Muscle of back (tissue), 3 donors: ENCODE measurements at regions not wholly inside any gene's neighbourhood (a gene's known extent, or its start where the extent isn't known, plus 50 kb on each side); places are given as distances from the start of the nearest gene placed in this dataset.

Experiments used
- DNase-seq, 3 donors: peaks; one replicate each; pipeline versions ENCODE4 v3.0.0 to v3.0.0-alpha.2; 2013

DNA sequence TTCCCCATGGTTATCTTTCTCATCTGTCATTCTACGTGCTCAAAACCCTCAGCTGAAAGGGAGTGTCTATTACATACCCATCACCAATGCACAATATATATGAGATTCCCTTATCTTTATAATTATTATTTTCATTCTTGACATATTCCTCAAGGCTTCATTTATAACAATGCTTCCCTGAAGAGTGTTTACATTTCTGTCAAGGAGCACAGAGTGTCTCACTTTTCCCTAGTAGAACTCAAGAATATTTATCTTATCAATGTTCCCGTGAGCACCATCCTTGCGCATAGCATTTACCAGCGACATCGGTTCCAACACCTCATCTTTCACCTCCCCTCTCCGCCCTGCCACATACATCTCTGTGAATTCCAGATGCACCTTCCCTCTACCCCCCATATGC lies 250.6 kb downstream of the PLA2G4A start:
- DNase-seq = no peak

DNA sequence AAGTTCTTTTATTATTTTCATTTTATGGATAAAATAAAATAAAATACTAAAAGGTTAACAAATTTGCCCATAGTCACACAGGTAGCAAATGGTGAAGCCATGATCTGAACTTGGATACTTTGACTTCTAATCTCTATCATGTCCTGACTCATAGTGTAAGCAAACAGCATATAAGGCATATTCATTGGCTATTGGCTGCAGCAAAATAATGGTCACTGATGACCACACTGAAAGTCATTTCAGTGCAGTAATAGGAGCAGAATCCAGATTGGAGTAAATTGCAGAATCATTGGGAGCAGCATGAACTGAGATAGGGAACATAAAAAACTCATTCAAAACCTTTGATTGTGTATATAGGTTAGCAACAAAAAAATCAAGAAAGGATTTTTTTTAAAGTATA lies 262.9 kb downstream of the PLA2G4A start:
- DNase-seq = no peak

DNA sequence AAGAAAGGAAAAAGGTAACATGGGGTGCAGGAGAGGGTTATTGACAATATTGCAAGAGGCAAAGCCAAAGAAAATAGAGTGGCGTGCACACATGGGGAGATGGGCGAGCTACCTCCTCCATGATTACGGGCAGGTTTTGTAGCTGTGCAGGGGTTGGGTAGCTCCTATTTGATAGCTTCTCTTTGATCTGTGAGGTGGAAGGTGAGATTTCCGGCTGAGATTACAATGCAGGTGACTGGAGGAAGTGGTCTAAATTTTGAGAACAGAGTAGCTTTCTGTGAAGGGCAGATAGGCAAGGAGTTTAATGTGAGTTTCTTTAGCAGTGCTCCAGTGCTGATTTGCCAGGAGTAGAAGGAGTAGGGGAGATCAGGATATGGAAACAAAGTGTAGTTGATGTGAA lies 263.4 kb downstream of the PLA2G4A start:
- no peak for DNase-seq

DNA sequence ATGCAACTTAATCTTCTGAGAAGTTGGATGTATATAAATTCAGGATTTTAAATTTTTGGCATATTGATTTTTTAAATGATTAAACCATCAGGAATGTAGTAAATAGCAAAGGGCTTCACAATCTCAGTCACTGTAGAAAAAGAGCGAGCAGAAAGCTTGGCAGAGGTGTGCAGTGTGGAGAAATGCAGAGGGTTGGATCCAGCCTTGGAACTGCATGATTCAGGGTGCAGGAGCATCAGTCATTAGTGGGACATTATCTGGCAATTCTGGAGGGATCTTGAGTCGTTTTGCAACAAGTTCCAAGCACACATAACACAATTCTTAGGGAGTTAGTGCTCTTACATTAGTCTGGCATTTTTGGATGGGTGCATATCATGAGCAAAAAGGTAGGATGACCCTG lies 267.9 kb downstream of the PLA2G4A start:
- DNase-seq = no peak

DNA sequence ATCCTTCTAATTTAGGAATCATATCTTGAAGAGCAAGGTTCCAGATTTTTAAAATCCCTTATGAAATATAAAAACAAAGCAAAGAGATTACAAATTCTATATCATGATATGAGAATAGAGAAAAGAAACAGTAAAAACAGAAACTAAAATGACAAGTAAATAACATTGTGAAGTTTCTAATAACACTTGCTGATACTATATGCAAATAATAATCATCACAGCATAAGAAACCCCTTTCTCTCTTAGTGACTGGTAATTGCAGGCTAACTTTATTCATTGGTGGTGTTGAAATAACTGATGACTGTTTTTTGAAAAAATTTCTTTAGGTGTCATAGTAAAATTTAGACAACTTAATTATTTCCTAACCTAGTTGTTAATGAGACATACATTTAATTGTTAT lies 281.6 kb downstream of the PLA2G4A start:
- no peak for DNase-seq

DNA sequence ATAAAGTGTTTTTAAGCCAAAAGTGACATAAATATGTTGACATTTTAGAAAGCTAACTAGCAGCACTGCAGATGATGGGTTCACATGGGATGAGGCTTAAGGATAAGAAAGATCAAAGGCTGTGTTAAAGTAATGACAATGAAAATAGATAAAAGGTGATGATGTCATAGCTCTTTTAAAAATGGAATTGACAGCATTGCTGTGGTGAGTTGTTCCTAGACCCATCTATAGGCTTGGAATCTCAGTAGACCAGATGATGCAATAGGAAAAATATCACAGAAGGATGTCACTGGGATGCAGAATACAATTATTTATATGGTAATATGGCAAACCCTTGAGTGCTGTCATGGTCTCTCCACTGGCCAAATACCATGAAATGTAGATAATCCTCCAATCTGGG lies 286.0 kb downstream of the PLA2G4A start:
- no peak for DNase-seq

DNA sequence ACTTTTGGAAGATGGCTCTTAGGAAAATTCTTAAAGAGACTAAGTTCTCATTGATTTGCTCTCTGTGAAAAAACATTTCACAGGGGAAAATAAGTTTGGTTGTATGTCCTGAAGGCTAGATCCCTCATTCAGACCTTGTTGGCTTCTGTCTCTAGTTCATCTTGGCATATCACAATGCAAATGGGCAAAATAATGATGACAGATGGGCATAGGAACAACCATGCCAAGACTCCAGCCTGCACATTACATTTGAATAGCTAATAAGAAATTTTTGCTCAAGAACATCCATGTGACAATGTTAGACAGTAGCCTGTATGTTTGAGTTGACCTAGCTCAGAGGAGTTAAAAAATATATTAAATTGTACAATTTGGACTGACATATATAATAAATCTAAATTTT lies 292.9 kb downstream of the PLA2G4A start:
- DNase-seq = no peak

DNA sequence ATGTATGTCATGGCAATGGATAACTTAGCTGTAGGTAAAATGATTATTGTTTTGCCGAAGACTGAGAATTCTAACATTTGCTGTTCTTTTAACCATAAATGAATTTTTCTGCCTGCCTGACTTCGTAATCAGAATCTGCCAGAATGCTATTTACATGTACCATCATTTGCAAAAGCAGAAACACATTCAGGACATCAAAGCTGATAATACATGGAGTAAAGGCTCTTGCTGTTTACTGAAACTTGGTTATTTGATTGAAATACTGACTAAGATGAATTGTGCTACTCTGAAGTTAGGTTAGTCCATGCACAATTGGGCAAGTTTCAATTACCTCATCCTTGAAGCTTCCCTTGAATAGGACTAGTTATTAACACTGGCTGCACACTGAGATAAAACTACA lies 293.8 kb downstream of the PLA2G4A start:
- no peak for DNase-seq

DNA sequence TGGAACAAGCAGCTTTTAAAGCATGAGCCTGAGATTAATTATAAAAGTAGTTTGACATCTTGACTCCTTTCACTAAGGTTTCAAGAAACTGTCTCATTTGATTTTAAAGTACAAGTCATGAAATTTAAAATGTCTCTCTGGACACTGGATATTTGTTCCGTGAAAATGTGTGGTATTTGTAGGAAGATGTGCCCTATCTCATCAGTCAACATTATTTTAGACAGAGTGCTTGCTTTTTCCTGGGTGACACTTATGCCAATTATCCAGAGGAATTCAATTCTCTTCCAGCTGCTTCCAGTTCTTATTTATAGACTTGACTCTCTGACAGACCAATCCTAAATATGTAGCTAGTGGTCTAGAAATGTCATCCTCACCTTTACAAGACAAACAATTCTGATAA lies 300.4 kb downstream of the PLA2G4A start:
- no peak for DNase-seq

DNA sequence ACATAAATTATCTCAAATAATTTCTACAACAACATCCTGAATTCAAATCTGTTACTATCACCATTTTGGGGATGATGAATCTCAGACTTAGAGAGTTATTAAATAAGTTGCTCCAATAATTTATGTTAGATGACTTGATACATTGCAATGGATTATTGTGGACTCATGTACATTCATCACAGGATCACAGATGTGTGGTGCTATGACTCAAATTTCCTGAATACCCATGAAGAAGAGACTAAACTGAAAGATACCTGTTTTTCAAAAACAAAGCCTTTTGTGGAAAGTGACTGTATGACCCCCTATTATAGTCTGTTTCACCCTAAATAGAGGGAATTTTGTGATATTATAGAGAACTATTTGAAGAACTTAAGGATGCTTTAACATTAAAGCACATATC lies 315.0 kb downstream of the PLA2G4A start:
- DNase-seq = no peak

DNA sequence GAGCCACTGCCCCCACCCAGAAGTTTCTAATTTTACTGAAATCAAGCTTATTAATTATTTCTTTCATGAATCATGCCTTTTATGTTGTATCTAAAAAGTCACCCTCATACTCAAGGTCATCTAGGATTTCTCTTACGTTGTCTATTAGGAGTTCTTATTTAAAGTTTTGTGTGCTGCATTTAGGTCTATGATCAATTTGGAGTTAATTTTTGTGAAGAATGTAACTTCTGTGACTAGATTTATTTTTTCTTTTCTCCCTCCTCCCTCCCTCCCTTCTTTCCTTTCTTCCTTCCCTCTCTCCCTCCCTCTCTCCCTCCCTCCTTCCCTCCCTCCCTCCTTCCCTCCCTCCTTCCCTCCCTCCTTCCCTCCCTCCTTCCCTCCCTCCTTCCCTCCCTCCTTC lies 317.6 kb downstream of the PLA2G4A start:
- DNase-seq = no peak

DNA sequence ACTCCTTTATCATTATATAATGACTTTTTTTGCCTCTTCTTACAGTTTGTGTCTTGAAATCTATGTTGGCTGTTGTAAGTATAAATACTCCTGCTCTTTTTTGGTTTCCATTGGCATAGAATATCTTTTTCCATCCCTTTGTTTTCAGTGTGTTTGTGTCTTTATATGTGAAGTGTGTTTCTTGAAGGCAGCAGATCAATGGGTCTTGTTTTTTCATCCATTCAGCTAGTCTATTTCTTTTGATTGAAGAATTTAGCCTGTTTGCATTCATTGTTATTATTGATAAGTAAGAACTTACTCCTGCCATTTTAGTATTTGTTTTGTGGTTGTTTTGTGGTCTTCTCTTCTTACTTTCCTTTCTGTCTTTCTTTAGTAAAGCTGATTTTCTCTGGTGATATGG lies 322.8 kb downstream of the PLA2G4A start:
- DNase-seq = no peak

DNA sequence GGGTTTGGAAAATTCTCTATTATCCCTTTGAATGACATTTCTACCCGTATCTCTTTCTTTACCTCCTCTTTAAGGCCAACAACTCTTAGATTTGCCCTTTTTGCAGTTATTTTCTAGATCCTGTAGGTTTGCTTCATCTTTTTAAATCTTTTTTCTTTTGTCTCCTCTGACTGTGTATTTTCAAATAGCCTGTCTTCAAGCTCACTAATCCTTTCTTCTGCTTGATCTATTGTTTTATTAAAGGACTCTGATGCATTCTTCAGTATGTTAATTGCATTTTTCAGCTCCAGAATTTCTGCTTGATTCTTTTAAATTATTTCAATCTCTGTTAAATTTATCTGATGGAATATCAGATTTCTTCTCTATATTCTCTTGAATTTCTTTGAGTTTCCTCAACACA lies 324.3 kb downstream of the PLA2G4A start:
- DNase-seq = no peak

DNA sequence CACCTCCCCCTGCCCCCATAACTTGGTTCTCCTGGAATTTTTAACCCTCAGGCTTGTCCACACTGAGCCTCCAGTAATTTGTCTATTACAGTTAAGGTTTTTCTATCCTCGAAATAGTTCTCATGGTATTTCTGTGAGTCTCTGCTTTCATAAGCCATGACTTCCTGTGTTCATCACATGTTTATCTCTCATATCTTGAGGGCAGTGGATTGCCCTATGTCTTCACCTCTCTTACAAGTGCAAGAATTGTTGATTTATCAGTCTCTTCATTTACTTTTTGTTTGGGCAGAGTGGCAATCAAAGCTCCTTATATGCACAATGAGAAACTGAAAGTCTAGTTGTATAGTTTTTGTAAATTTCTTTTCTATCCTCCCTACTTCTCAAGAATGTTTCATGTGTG lies 328.4 kb downstream of the PLA2G4A start:
- DNase-seq = no peak

DNA sequence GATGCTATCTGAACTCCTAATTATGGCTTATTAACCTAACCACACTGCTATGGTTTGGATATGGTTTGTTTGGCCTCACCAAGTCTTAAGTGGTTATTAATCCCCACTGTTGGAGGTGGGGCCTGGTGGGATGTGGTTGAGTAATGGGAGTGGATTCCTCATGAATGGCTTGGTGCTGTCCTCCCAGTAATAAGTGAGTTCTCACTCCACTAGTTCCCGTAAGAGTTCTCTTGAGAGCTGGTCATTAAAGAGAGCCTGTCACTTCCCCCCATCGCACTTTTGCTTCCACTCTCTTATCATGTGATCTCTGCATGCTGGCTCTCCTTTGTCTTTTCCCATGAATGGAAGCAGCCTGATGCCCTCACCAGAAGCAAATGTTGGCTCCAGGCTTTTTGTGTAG lies 328.8 kb downstream of the PLA2G4A start:
- no peak for DNase-seq

DNA sequence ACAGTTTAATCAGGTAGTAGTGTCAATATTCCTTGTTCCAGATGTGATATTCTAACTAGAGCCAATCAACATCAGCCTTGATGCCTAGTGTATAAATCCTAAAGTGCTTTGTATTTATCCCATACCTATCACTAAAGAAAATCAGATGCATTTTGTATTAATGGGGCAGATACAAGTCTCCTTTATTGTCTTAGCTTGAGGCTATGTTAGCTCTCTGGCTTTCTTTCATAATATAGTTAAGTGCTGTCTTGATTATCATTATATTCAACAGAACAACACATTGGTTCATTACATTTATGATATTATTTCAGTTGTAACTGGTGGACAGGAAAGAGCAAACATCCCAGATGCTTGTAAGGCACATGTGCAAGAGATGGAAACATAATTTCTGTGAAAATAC lies 338.8 kb downstream of the PLA2G4A start:
- DNase-seq = no peak

DNA sequence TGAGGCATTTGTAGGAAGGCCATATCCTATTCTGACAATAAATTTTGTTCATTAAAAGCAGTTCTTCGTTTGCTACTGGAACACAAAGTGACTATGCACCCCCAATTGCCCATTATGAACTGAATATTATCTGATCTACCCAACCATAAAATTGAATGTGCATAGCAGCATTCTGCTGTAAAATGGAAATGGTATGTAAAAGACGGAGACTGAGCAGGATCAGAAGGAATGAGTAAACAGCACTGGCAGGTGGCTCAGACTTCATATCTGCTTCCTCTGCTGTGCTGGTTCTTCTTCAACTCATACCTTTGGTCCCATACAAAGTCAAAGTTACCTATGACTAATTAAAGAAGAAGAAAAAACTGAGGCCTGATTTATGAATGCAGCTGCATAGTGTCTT lies 339.5 kb downstream of the PLA2G4A start:
- DNase-seq = no peak

DNA sequence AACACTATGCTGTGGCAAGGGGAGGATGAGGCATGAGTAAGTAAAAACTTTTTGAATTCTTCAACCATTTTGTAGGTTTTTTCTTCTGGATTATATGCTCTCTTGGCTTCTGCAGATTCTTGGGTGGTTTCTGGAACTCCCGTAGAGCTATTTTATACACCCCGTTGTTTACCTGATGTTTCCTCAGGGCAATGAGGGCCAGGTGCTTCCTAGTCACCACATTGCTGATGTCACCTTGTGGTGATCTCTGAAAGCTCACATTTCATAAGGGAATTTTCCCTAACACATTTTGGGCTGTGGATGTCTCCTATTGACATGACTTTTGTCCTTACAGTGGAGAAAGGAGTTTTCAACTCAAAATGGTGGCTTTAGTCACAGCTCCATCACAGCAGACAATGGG lies 356.6 kb downstream of the PLA2G4A start:
- no peak for DNase-seq

DNA sequence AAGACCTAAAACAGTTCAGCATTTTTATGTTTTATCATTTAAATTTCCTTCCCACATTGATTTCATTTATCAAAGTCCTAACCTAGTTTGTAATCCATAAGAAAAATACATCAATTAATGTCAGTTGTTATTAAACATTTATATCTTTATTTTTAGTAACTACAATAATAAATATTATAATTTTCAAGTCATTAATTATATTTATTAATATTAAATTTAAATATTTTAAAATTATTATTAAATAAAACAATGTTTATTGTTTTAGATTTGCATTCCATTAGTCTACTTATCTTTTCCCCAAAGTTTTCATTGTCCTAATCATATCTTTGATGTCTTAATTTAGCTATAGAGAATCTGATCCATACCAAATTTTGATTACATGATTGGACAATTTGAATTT lies 368.9 kb downstream of the PLA2G4A start:
- no peak for DNase-seq

DNA sequence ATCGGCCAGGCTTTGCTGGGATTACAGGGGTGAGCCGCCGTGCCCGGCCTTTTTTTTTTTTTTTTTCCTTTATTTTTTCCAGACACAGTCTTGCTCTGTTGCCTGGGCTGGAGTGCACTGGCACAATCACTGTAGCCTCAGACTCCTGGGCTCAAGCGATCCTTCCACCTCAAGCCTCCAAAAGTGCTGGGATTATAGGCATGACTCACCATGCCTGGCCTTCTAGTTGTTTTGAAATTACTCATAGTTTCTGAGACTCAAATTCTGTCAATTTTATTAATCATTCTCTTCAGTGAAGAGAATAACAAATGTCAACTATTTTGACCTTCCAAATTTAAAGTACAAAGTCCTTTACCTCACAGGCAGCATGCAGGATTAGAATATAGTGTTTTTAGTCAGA lies 374.5 kb downstream of the PLA2G4A start:
- peak in 1 of 3 donors; percentile 9 for DNase-seq

DNA sequence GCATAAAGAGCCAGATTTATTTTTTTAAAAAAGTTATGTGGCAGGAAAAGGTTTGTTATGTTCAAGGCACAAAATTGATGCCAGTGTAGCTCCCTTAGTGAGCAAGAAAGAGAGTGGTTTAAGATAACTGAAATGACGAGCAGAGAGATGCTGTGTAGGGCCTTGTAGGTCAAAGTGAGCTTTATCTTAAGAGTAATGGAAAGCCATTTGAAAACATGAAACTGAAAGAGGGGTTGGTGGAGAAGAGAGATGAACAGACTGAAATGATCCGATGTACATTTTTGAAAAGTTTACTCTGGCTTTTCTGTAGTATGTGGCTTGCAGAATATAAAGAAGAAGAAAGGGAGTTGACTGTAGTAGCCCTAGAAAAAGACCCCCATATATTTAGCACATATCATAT lies 383.6 kb downstream of the PLA2G4A start:
- DNase-seq = no peak

DNA sequence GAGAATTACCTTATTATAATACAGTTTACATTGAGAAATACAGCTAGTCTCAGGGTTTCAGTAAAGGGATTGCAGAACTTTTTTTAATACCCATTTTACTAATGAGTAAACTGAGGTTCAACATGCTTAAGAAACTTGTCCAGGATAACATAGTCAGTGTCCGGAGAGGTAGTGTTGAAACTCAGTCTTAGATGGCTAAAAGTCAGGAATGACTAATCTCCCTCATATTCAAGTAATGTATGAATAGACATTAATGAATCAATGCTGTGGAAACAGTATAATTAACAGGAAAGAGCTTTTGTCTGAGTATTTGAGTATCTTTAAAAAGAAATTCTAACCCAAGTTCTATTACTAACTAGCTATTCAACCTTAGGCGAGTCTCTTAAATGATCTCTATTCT lies 397.6 kb downstream of the PLA2G4A start:
- no peak for DNase-seq

DNA sequence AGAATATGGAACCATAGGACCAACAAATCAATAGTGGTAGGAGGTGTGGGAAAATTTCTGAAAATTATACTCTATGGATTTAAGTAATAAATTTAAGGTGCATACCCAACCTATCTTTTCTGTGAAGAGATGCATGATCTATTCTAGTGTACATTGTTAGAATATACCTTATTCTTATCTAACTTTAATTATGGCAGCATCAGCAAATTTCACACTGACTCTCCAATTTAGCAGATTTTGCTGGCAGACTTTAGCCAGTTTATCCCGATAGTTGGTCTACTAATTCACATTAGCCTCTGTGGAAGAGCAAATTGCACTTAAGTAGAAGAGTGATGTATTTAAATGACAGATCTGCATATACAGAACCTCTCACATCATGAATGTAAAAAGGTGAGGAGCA lies 400.0 kb downstream of the PLA2G4A start:
- DNase-seq = no peak

DNA sequence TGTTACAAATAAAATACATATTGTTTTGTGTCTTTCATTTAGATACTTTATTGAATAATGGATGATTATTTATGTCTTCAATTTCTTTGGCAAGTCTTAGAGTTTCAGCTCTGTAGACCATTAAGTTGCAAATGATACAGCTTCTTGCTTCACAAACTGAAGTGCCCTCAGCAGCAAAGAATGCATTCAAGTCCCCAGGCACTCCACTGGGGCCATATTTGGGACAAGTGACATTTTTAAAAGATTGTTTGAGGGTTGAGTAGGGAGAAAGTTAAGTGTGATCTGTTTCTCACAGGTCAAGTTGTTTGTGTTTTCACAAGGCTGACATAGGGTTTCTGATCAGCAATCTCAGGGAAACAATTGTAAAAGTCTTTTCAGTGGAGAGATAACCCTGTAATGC lies 400.7 kb downstream of the PLA2G4A start:
- no peak for DNase-seq

DNA sequence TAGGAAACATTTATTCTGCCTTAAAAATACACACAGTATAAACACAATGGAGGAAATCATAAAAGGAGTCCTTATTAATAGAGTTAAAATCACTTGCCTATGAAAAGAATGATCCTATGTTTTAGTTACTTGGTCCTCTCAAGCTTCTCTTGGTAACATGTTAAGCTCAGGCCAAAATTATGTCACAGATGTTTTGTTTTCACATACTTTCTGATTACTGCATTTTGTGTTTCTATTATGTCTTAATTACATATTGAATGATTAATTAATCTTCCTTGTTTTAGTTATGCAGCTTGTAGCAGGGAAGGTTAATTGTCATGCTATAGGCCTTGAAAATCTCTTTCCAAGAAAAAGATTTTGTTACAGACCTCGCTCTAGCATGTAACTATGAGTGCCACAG lies 406.0 kb downstream of the PLA2G4A start:
- no peak for DNase-seq
